ENCODE measurements at regions not wholly inside any gene's neighbourhood (a gene's known extent, or its start where the extent isn't known, plus 50 kb on each side); places are given as distances from the start of the nearest gene placed in this dataset.

DNA sequence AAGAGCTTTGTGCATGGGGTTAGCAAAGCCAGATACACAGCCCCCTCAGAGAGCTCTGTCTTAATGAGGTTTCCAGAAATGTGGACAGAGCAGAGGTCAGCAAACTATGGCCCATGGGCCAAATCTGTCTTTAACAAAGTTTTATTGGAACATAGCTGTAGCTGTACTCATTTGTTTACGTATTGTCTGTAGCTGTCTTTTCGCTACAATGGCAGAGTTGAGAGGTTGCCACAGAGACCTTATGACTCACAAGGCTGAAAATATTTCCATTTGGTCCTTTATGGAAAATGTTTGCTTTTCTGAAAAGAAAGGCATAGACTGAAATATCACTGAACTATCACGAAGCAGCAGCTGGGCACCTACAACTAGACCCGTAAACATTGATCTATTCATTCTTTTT lies 841.8 kb downstream of the SLC4A3 start:
- DNase-seq, result no peak
- Histone ChIP-seq H3K36me3 (no peaks in the 10 kb centered on the region), H3K27ac (no peak overlapping the region), H3K4me3 (no peak overlapping the region), H3K27me3 (replicated peaks in 1 of 7) (no peaks in the 10 kb centered on the region), H3K9me3 (no peaks in the 10 kb centered on the region), H3K4me1 (no peaks in the 10 kb centered on the region)
- 82 to 92% (median 87%) methylated on average over 4 of the region's 4 CpGs for WGBS, 5 donors
- TF ChIP-seq, protein P1, sequence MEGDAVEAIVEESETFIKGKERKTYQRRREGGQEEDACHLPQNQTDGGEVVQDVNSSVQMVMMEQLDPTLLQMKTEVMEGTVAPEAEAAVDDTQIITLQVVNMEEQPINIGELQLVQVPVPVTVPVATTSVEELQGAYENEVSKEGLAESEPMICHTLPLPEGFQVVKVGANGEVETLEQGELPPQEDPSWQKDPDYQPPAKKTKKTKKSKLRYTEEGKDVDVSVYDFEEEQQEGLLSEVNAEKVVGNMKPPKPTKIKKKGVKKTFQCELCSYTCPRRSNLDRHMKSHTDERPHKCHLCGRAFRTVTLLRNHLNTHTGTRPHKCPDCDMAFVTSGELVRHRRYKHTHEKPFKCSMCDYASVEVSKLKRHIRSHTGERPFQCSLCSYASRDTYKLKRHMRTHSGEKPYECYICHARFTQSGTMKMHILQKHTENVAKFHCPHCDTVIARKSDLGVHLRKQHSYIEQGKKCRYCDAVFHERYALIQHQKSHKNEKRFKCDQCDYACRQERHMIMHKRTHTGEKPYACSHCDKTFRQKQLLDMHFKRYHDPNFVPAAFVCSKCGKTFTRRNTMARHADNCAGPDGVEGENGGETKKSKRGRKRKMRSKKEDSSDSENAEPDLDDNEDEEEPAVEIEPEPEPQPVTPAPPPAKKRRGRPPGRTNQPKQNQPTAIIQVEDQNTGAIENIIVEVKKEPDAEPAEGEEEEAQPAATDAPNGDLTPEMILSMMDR (IDR thresholded peaks at IDR 0.05 in 8 of 11, conservative IDR thresholded peaks at IDR 0.05 in 3 of 11), result no peak
- TF ChIP-seq POLR2AphosphoS5 (IDR thresholded peaks at IDR 0.05), result no peak
- TF ChIP-seq POLR2A (IDR thresholded peaks at IDR 0.05), result no peak
- intact Hi-C loops (cut with DNase I; ENCODE audit: low total_unique reads), result no loop called here

DNA sequence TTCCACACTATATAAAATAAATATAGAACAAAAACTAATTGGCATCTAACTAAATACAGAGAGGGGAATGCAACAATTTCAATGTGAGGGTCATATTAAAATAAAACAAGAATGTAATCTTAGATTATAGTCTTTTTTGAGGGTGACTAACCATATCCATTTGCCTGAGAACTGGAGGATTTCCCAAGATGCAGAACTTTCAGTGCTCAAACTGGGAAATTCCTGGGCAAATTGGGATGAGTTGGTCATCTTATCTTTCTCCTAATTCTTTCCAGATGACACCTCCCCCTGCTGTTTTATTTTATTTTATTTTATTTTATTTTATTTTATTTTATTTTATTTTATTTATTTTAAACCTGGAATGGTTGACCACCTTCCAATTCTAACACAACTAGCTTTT lies 846.2 kb downstream of the SLC4A3 start:
- no peak overlapping the region for H3K27ac ChIP-seq
- no peaks in the 10 kb centered on the region for H3K4me1 ChIP-seq
- no peak overlapping the region for H3K4me3 ChIP-seq
- intact Hi-C loops (cut with DNase I; ENCODE audit: low total_unique reads), result no loop called here
- H3K36me3 ChIP-seq, result no peaks in the 10 kb centered on the region
- H3K9me3 ChIP-seq, result no peaks in the 10 kb centered on the region
- TF ChIP-seq POLR2A (IDR thresholded peaks at IDR 0.05) (no peak), POLR2AphosphoS5 (IDR thresholded peaks at IDR 0.05) (no peak)
- TF ChIP-seq, protein P1 (IDR thresholded peaks at IDR 0.05 in 8 of 11, conservative IDR thresholded peaks at IDR 0.05 in 3 of 11), result no peak
- H3K27me3 ChIP-seq (replicated peaks in 1 of 7), result no peaks in the 10 kb centered on the region
- no peak for DNase-seq

DNA sequence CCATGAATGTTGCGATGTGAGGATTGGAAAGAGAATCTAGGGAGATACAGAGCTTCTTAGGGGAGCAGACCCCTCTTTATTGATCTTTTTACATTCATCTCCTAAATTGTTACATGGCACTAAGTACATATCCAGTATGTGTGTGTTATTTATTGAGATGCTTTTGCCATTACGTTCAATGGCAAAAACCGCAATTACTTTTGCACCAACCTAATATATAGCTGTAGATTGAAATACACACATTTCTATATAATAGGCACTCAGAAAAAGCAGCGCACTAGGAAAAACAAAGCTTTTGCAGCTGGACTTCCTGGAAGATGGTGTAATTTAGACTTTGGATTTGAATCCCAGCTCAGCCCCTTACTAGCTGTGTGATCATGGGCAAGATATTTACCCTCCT lies 849.4 kb downstream of the SLC4A3 start:
- intact Hi-C loops (cut with DNase I; ENCODE audit: low total_unique reads), result no loop called here
- DNase-seq, result no peak
- Histone ChIP-seq H3K27me3 (replicated peaks in 1 of 7) (no peaks in the 10 kb centered on the region), H3K27ac (no peak overlapping the region), H3K36me3 (no peaks in the 10 kb centered on the region), H3K4me1 (no peaks in the 10 kb centered on the region), H3K4me3 (no peak overlapping the region), H3K9me3 (no peaks in the 10 kb centered on the region)
- WGBS, 5 donors, result 67 to 85% (median 71%) methylated on average over 4 of the region's 4 CpGs
- no peak for TF ChIP-seq POLR2AphosphoS5 (IDR thresholded peaks at IDR 0.05)
- TF ChIP-seq, protein P1 (IDR thresholded peaks at IDR 0.05 in 8 of 11, conservative IDR thresholded peaks at IDR 0.05 in 3 of 11), result no peak
- no peak for TF ChIP-seq POLR2A (IDR thresholded peaks at IDR 0.05)

DNA sequence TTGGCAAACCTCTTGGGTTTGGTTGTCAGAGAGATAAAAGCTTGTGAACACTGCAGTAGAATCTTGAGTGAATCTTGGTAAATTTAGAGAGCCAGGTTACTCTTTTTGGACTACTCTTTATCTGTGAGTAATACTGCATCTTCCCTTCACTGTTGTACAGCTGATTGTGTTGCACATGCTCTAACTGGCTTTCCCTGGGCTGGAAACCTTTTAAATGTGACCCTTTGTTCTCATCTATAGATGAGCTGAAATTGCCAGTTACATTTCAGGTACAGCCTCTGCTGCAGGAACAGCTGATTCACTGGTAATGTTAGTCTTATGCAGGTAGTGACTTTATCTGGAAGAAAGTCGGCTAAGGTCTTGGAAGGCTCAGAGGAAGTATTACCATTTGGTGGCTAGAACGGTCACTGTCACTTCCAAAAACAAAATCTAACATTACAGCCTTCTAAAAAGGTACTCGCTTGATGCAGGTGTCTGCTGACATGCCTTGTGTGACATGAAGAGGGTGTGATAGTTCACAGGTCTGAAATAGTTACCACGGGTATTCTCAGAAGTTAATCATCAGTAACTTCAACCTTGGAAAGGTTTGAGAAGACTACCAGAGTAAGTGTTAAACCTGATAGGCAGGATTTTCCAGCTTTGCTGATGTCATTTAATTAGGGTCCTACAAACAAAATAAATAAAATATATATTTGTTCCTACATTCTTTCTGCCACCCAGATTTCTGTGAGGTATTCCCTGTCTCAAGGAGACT lies 851.1 kb downstream of the SLC4A3 start:
- DNase-seq, result no peak
- intact Hi-C loops (cut with DNase I; ENCODE audit: low total_unique reads), result no loop called here
- WGBS, 5 donors, result 72 to 91% (median 80%) methylated on average over 4 of the region's 4 CpGs

More for the DNA sequence above, 851.1 kb downstream of the SLC4A3 start:
- H3K27me3 ChIP-seq (replicated peaks in 1 of 7), result no peaks in the 10 kb centered on the region
- H3K4me3 ChIP-seq, result no peak overlapping the region
- H3K9me3 ChIP-seq, result no peaks in the 10 kb centered on the region
- H3K36me3 ChIP-seq, result no peaks in the 10 kb centered on the region
- no peak overlapping the region for H3K27ac ChIP-seq
- TF ChIP-seq POLR2A (IDR thresholded peaks at IDR 0.05), result no peak
- TF ChIP-seq, protein P1 (IDR thresholded peaks at IDR 0.05 in 8 of 11, conservative IDR thresholded peaks at IDR 0.05 in 3 of 11), result no peak
- no peak for TF ChIP-seq POLR2AphosphoS5 (IDR thresholded peaks at IDR 0.05)
- H3K4me1 ChIP-seq, result no peaks in the 10 kb centered on the region
